ENCODE measurements at regions not wholly inside any gene's neighbourhood (a gene's known extent, or its start where the extent isn't known, plus 50 kb on each side); places are given as distances from the start of the nearest gene placed in this dataset.

DNA sequence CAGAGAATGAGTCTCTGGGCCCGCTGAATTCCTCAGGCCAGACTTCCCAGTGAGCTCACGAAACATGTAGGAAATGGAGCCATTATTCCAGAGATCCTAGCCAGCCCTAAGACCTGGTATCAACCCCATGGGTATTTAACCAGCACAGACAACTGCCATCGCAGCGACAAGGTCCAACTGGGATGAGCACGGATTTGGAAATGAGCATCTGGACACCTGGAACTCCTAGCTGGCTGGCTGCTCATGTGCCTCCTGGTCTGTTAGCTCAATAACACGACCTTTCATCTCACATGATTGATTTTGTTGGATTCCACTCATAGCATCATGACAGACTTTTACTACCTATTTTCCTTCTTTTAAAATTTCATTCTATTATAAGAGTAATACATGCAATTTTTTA, 51.0 kb downstream of the POU3F3 start:
- ATAC-seq (no peak), DNase-seq (no peak)
- Histone ChIP-seq H3K4me3 (no peak overlapping the region), H3K36me3 (ENCODE audit: low read depth) (no peaks in the 10 kb centered on the region), H3K9me3 (no peaks in the 10 kb centered on the region), H3K4me1 (ENCODE audit: low read depth) (no peaks in the 10 kb centered on the region)
- TF ChIP-seq, protein P1, sequence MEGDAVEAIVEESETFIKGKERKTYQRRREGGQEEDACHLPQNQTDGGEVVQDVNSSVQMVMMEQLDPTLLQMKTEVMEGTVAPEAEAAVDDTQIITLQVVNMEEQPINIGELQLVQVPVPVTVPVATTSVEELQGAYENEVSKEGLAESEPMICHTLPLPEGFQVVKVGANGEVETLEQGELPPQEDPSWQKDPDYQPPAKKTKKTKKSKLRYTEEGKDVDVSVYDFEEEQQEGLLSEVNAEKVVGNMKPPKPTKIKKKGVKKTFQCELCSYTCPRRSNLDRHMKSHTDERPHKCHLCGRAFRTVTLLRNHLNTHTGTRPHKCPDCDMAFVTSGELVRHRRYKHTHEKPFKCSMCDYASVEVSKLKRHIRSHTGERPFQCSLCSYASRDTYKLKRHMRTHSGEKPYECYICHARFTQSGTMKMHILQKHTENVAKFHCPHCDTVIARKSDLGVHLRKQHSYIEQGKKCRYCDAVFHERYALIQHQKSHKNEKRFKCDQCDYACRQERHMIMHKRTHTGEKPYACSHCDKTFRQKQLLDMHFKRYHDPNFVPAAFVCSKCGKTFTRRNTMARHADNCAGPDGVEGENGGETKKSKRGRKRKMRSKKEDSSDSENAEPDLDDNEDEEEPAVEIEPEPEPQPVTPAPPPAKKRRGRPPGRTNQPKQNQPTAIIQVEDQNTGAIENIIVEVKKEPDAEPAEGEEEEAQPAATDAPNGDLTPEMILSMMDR (IDR thresholded peaks at IDR 0.05), result no peak
- intact Hi-C loops (cut with DNase I, micrococcal nuclease), result no loop called here

DNA sequence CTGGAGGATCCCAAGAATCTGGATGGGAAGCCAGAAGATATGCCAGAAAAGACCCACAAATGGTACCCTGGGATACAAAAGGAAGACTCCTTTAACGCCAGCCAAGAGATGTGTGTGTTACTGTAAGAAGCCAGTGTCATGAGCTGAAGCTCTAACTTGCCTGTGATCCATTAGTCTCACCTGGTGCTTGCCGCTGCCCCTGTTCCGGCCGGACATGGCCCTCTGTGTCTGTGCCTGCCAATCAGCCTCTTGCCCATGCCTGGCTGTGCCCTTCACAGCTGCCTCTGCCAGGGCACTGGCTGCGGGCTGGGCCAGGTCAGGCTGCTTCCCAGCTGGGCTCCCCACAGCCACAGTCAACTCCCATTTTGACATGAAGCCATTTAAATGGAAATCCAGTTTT, 55.4 kb downstream of the POU3F3 start:
- H3K4me1 ChIP-seq (ENCODE audit: low read depth), result no peaks in the 10 kb centered on the region
- DNase-seq, result no peak
- no peaks in the 10 kb centered on the region for H3K9me3 ChIP-seq
- no peak for ATAC-seq
- intact Hi-C loops (cut with DNase I, micrococcal nuclease), result no loop called here
- TF ChIP-seq, protein P1 (IDR thresholded peaks at IDR 0.05), result no peak
- H3K36me3 ChIP-seq (ENCODE audit: low read depth), result no peaks in the 10 kb centered on the region
- H3K4me3 ChIP-seq, result no peak overlapping the region

DNA sequence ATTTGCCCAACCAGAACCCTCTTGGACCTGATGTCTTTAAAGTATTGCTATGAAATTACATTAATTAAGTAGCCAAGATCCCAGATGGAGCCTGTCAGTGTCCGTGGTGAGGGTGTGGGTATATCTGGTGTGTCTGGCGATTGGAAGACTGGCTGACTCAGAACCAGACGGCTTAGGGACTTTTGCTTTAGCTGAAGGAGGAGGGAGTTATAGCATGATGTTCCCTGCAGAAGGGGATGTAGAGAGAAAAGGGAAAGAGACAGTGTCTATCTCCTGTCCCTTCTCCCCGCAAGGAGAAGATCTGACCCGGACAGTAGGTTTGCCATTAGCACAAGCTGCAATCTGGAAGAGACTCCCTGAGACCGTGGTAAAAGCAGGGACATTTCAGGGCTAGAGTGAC, 60.6 kb downstream of the POU3F3 start:
- no peaks in the 10 kb centered on the region for H3K9me3 ChIP-seq
- ATAC-seq (no peak), DNase-seq (no peak)
- H3K4me1 ChIP-seq (ENCODE audit: low read depth), result no peaks in the 10 kb centered on the region
- H3K36me3 ChIP-seq (ENCODE audit: low read depth), result no peaks in the 10 kb centered on the region
- H3K4me3 ChIP-seq, result no peak overlapping the region
- intact Hi-C loops (cut with DNase I, micrococcal nuclease), result no loop called here
- TF ChIP-seq, protein P1 (IDR thresholded peaks at IDR 0.05), result no peak

DNA sequence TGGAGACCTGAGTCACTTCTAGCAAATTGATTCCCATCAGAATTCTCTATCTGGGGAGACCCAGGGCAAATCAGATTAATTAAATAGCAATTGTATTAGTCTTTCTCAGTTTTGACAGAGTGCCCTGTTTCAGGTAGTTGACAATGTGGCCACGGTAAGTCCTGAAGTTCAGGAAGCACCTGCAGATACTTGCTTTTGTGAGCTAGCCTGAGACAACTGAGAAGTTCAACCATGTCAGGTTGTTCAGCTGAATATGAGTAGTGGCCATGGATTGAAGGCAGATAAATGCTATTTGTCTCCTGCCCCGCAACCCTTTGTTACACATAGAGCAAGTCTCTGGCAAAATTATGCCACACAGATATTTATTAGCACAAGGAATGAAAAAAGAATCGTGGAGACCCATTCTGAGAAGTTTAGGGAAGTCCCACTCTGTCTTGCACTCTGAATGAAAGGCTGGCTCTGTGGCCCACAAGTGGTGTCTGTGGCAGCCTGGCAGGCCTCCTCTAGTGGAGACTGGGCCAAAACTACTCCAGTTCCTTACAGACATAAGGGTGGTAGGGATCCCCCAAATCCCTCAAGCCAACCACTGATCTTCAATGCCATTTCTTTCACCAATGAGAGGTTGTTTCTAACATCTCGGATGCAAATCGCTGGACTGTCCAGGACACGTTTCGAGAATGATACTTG, 61.3 kb downstream of the POU3F3 start:
- Histone ChIP-seq H3K36me3 (ENCODE audit: low read depth) (no peaks in the 10 kb centered on the region), H3K4me1 (ENCODE audit: low read depth) (no peaks in the 10 kb centered on the region), H3K9me3 (no peaks in the 10 kb centered on the region), H3K4me3 (no peak overlapping the region)
- DNase-seq (no peak), ATAC-seq (no peak)
- TF ChIP-seq, protein P1 (IDR thresholded peaks at IDR 0.05), result no peak
- intact Hi-C loops (cut with DNase I, micrococcal nuclease), result no loop called here

DNA sequence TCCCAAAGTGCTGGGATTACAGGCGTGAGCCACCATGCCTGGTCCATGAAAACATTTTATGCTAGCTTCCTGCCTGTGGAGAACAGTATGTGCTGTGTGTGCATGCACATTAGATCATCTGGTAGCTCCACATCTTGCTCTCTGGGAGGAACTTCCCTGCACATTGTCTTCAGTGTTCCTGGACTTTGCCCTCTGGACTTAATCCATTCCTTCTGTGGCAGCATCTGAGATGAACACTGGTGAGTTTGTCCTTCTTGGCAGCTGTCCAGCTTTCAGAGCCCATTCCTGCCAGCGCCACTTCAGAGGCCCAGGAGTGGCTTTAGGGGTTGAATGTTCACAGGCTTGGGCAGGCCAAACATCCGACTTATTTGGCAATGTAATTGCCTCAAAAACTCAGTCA, 65.2 kb downstream of the POU3F3 start:
- TF ChIP-seq, protein P1 (IDR thresholded peaks at IDR 0.05), result no peak

DNA sequence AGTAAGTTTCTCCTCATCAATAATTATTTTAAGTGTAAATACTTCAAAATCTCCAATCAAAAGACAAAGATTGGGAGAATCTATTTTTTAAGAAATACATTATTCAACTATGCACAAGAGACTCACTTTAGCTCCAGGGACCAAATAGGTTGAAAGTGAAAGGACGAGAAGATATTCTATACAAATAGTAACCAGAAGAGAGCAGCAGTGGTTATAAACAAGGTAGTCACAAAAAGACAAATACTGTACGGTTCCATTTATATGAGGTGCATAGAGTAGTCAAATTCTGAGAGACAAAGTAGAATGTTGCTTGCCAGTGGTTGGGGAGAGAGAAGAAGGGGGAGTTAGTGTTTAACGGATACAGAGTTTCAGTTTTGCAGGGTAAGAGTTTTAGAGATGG, 69.8 kb downstream of the POU3F3 start:
- Histone ChIP-seq H3K4me3 (no peak overlapping the region), H3K36me3 (ENCODE audit: low read depth) (no peaks in the 10 kb centered on the region), H3K4me1 (ENCODE audit: low read depth) (no peaks in the 10 kb centered on the region), H3K9me3 (no peaks in the 10 kb centered on the region)
- TF ChIP-seq, protein P1 (IDR thresholded peaks at IDR 0.05), result no peak
- DNase-seq (no peak), ATAC-seq (no peak)
- intact Hi-C loops (cut with DNase I, micrococcal nuclease), result no loop called here

More for the DNA sequence above, 65.2 kb downstream of the POU3F3 start:
- H3K4me1 ChIP-seq (ENCODE audit: low read depth), result no peaks in the 10 kb centered on the region
- intact Hi-C loops (cut with DNase I, micrococcal nuclease), result no loop called here
- no peaks in the 10 kb centered on the region for H3K9me3 ChIP-seq
- H3K4me3 ChIP-seq, result no peak overlapping the region
- DNase-seq, result peak in 2 of 3 donors; percentile 33 to 59
- ATAC-seq, result peak; percentile 89
- H3K36me3 ChIP-seq (ENCODE audit: low read depth), result no peaks in the 10 kb centered on the region

All from mucosa of descending colon (tissue), 3 donors.